ENCODE measurements at regions not wholly inside any gene's neighbourhood (a gene's known extent, or its start where the extent isn't known, plus 50 kb on each side); places are given as distances from the start of the nearest gene placed in this dataset.

DNA sequence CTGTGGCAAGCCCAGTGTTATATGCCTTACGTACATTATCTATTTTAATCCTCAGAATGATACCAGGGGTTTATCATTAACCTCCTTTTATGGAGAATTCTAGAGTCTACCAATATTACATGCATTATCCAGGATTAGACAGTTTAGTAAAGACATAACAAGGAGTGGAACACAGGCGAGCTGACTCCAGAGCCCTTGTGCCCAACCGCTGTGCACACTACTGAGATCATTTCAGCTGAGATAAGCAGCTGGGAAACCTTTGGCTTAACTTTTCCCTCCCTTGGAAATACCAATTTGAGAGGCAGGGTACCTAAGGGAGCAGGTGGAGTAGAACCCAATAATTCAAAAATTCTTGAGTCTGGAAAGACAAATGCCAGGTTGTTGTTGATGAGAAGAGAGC, 59.8 kb upstream of the ATP1B1 start:
- dilution Hi-C loops (cut with MboI; ENCODE audit: extremely low pct_ligation_motif_present, low sequenced_read_pairs), result no loop called here
- FAIRE-seq, result no peak

DNA sequence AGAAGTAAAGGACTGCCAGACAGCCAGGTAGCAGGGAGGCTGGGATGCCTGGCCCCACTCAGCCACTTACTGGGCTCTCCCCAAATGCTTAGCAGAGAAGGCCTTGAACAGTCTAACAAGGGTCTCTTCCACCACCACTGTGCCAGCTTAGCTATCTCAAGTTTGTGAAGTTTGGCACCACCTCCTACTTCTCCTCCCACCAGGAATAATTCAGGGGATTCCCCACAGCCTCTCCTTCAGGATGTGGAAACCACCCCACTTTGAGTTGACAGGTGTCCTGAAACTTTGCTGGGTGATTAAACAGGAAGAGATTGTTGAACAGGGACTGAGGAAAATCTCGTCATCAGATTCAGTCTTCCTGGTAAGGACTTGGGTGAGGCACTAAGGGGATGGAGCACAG, 59.4 kb upstream of the ATP1B1 start:
- Histone ChIP-seq H3K27me3 (ENCODE audit: control insufficient read depth, extremely low read depth, insufficient read depth, low read length) (no peaks in the 10 kb centered on the region), H4K20me1 (ENCODE audit: control insufficient read depth, extremely low read depth, insufficient read depth, low read length) (no peaks in the 10 kb centered on the region), H3K79me2 (ENCODE audit: control insufficient read depth, insufficient read depth, low read length) (no peaks in the 10 kb centered on the region), H2AFZ (ENCODE audit: control insufficient read depth, low read length) (no peak overlapping the region), H3K4me1 (ENCODE audit: control insufficient read depth, extremely low read depth, insufficient read depth, low read length) (no peaks in the 10 kb centered on the region), H3K4me2 (ENCODE audit: control insufficient read depth, extremely low read depth, insufficient read depth, low read depth, low read length) (no peak overlapping the region), H3K9me1 (ENCODE audit: control insufficient read depth, extremely low read depth, insufficient read depth, low read length) (no peaks in the 10 kb centered on the region), H3K4me3 (ENCODE audit: control insufficient read depth in 2 of 3, extremely low read depth in 1 of 3, insufficient read depth in 2 of 3, low read depth in 1 of 3, low read length in 3 of 3) (no peak overlapping the region), H3K27ac (ENCODE audit: control insufficient read depth, insufficient read depth, low read length) (no peak overlapping the region), H3K36me3 (ENCODE audit: control insufficient read depth in 2 of 2, extremely low read depth in 1 of 2, insufficient read depth in 2 of 2, low read length in 2 of 2) (no peaks in the 10 kb centered on the region), H3K9ac (ENCODE audit: control insufficient read depth, extremely low read depth, insufficient read depth, low read length) (no peak overlapping the region), H3K9me3 (ENCODE audit: control insufficient read depth, low read depth, low read length) (no peaks in the 10 kb centered on the region)
- DNase-seq (ENCODE audit: low read depth, low spot score), result no peak
- dilution Hi-C loops (cut with MboI; ENCODE audit: extremely low pct_ligation_motif_present, low sequenced_read_pairs), result no loop called here
- TF ChIP-seq EZH2 (IDR thresholded peaks at IDR 0.05; ENCODE audit: low read length), result no peak
- TF ChIP-seq, protein P1, sequence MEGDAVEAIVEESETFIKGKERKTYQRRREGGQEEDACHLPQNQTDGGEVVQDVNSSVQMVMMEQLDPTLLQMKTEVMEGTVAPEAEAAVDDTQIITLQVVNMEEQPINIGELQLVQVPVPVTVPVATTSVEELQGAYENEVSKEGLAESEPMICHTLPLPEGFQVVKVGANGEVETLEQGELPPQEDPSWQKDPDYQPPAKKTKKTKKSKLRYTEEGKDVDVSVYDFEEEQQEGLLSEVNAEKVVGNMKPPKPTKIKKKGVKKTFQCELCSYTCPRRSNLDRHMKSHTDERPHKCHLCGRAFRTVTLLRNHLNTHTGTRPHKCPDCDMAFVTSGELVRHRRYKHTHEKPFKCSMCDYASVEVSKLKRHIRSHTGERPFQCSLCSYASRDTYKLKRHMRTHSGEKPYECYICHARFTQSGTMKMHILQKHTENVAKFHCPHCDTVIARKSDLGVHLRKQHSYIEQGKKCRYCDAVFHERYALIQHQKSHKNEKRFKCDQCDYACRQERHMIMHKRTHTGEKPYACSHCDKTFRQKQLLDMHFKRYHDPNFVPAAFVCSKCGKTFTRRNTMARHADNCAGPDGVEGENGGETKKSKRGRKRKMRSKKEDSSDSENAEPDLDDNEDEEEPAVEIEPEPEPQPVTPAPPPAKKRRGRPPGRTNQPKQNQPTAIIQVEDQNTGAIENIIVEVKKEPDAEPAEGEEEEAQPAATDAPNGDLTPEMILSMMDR (optimal IDR thresholded peaks at IDR 0.05 in 1 of 3, IDR thresholded peaks at IDR 0.05 in 1 of 3, conservative IDR thresholded peaks at IDR 0.05 in 1 of 3; ENCODE audit: extremely low read depth in 1 of 3, insufficient read depth in 2 of 3, low read length in 3 of 3), result no peak
- FAIRE-seq, result no peak

More for the DNA sequence above, 59.8 kb upstream of the ATP1B1 start:
- no peak for DNase-seq (ENCODE audit: low read depth, low spot score)
- Histone ChIP-seq H4K20me1 (ENCODE audit: control insufficient read depth, extremely low read depth, insufficient read depth, low read length) (no peaks in the 10 kb centered on the region), H3K4me2 (ENCODE audit: control insufficient read depth, extremely low read depth, insufficient read depth, low read depth, low read length) (no peak overlapping the region), H3K4me3 (ENCODE audit: control insufficient read depth in 2 of 3, extremely low read depth in 1 of 3, insufficient read depth in 2 of 3, low read depth in 1 of 3, low read length in 3 of 3) (no peak overlapping the region), H3K4me1 (ENCODE audit: control insufficient read depth, extremely low read depth, insufficient read depth, low read length) (no peaks in the 10 kb centered on the region), H3K79me2 (ENCODE audit: control insufficient read depth, insufficient read depth, low read length) (no peaks in the 10 kb centered on the region), H3K27ac (ENCODE audit: control insufficient read depth, insufficient read depth, low read length) (no peak overlapping the region), H2AFZ (ENCODE audit: control insufficient read depth, low read length) (no peak overlapping the region), H3K9me1 (ENCODE audit: control insufficient read depth, extremely low read depth, insufficient read depth, low read length) (no peaks in the 10 kb centered on the region), H3K27me3 (ENCODE audit: control insufficient read depth, extremely low read depth, insufficient read depth, low read length) (no peaks in the 10 kb centered on the region), H3K36me3 (ENCODE audit: control insufficient read depth in 2 of 2, extremely low read depth in 1 of 2, insufficient read depth in 2 of 2, low read length in 2 of 2) (no peaks in the 10 kb centered on the region), H3K9ac (ENCODE audit: control insufficient read depth, extremely low read depth, insufficient read depth, low read length) (no peak overlapping the region), H3K9me3 (ENCODE audit: control insufficient read depth, low read depth, low read length) (no peaks in the 10 kb centered on the region)
- TF ChIP-seq EZH2 (IDR thresholded peaks at IDR 0.05; ENCODE audit: low read length), result no peak
- TF ChIP-seq, protein P1 (optimal IDR thresholded peaks at IDR 0.05 in 1 of 3, IDR thresholded peaks at IDR 0.05 in 1 of 3, conservative IDR thresholded peaks at IDR 0.05 in 1 of 3; ENCODE audit: extremely low read depth in 1 of 3, insufficient read depth in 2 of 3, low read length in 3 of 3), result no peak

Measured in keratinocyte (primary cell).